ENCODE measurements at regions not wholly inside any gene's neighbourhood (a gene's known extent, or its start where the extent isn't known, plus 50 kb on each side); places are given as distances from the start of the nearest gene placed in this dataset.

GRCh38 chr14:105883066-105884005 is 357.0 kb downstream of the TMEM121 start:
- TF ChIP-seq, protein P1, sequence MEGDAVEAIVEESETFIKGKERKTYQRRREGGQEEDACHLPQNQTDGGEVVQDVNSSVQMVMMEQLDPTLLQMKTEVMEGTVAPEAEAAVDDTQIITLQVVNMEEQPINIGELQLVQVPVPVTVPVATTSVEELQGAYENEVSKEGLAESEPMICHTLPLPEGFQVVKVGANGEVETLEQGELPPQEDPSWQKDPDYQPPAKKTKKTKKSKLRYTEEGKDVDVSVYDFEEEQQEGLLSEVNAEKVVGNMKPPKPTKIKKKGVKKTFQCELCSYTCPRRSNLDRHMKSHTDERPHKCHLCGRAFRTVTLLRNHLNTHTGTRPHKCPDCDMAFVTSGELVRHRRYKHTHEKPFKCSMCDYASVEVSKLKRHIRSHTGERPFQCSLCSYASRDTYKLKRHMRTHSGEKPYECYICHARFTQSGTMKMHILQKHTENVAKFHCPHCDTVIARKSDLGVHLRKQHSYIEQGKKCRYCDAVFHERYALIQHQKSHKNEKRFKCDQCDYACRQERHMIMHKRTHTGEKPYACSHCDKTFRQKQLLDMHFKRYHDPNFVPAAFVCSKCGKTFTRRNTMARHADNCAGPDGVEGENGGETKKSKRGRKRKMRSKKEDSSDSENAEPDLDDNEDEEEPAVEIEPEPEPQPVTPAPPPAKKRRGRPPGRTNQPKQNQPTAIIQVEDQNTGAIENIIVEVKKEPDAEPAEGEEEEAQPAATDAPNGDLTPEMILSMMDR (IDR thresholded peaks at IDR 0.05): no peak
- no peak for TF ChIP-seq EZH2 (IDR thresholded peaks at IDR 0.05; ENCODE audit: borderline replicate concordance, insufficient read depth, low read depth, low read length, poor library complexity, severe bottlenecking)
